ENCODE measurements at regions not wholly inside any gene's neighbourhood (a gene's known extent, or its start where the extent isn't known, plus 50 kb on each side); places are given as distances from the start of the nearest gene placed in this dataset.

GRCh38 chr1:213324859-213325258 is 273.8 kb downstream of the RPS6KC1 start:
- no peak overlapping the region for H3K27ac ChIP-seq (ENCODE audit: low read length)
- H3K9ac ChIP-seq (ENCODE audit: low read depth, low read length), result no peak overlapping the region
- no peaks in the 10 kb centered on the region for H3K36me3 ChIP-seq (ENCODE audit: insufficient read depth, low read depth, low read length)
- H3K27me3 ChIP-seq (ENCODE audit: insufficient read depth, low read length), result no peaks in the 10 kb centered on the region
- peaks cover 3% of the 10 kb centered on the region; the same call in 1 of the 2 replicates for H3K4me1 ChIP-seq (ENCODE audit: insufficient read depth, low read length)
- no peaks in the 10 kb centered on the region for H3K9me3 ChIP-seq (ENCODE audit: insufficient read depth, low read depth, low read length)
- H3K4me3 ChIP-seq (ENCODE audit: low read length), result no peak overlapping the region

DNA sequence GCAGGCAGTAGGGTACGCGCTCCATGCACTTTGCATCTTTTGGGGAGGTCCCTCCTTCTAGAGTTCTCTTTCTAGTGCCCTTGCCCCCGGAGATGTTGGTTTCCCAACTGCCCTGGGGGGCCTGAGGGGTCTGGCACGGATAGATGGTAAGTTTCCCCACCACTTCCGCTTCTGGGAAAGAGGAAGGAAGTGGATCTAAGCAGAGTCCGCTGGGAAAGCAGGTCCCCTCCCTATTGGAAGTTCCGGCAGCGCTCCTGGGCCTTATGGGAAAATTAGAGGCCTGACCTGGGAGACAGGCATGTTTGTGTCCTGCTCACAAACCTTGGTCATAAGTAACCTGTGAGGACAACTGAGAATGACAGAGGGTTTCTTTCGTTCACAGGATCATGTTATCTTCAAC is 274.4 kb downstream of the RPS6KC1 start:
- Histone ChIP-seq H3K9me3 (ENCODE audit: insufficient read depth, low read depth, low read length) (no peaks in the 10 kb centered on the region), H3K9ac (ENCODE audit: low read depth, low read length) (no peak overlapping the region), H3K4me3 (ENCODE audit: low read length) (no peak overlapping the region)

GRCh38 chr1:213326281-213327016 is 275.4 kb downstream of the RPS6KC1 start:
- no peak overlapping the region for H3K9ac ChIP-seq (ENCODE audit: low read depth, low read length)
- no peaks in the 10 kb centered on the region for H3K9me3 ChIP-seq (ENCODE audit: insufficient read depth, low read depth, low read length)
- H3K4me1 ChIP-seq (ENCODE audit: insufficient read depth, low read length), result peaks cover 3% of the 10 kb centered on the region; the same call in 1 of the 2 replicates
- no peak overlapping the region for H3K27ac ChIP-seq (ENCODE audit: low read length)
- H3K36me3 ChIP-seq (ENCODE audit: insufficient read depth, low read depth, low read length), result no peaks in the 10 kb centered on the region
- H3K27me3 ChIP-seq (ENCODE audit: insufficient read depth, low read length), result no peaks in the 10 kb centered on the region
- no peak overlapping the region for H3K4me3 ChIP-seq (ENCODE audit: low read length)

More for the DNA sequence above, 274.4 kb downstream of the RPS6KC1 start:
- Histone ChIP-seq H3K27ac (ENCODE audit: low read length) (no peak overlapping the region), H3K4me1 (ENCODE audit: insufficient read depth, low read length) (peaks cover 3% of the 10 kb centered on the region; the same call in 1 of the 2 replicates), H3K36me3 (ENCODE audit: insufficient read depth, low read depth, low read length) (no peaks in the 10 kb centered on the region), H3K27me3 (ENCODE audit: insufficient read depth, low read length) (no peaks in the 10 kb centered on the region)

- Histone ChIP-seq H3K27me3 (ENCODE audit: insufficient read depth, low read length) (no peaks in the 10 kb centered on the region), H3K4me3 (ENCODE audit: low read length) (no peak overlapping the region), H3K36me3 (ENCODE audit: insufficient read depth, low read depth, low read length) (no peaks in the 10 kb centered on the region), H3K9me3 (ENCODE audit: insufficient read depth, low read depth, low read length) (no peaks in the 10 kb centered on the region), H3K9ac (ENCODE audit: low read depth, low read length) (no peak overlapping the region), H3K4me1 (ENCODE audit: insufficient read depth, low read length) (peaks cover 3% of the 10 kb centered on the region; the same call in 1 of the 2 replicates), H3K27ac (ENCODE audit: low read length) (no peak overlapping the region)
These were observed 276.1 kb downstream of the RPS6KC1 start for GRCh38 chr1:213327017-213327667.

GRCh38 chr1:213329406-213330008 is 278.5 kb downstream of the RPS6KC1 start:
- no peaks in the 10 kb centered on the region for H3K27me3 ChIP-seq (ENCODE audit: insufficient read depth, low read length)
- no peak overlapping the region for H3K27ac ChIP-seq (ENCODE audit: low read length)
- no peak overlapping the region for H3K9ac ChIP-seq (ENCODE audit: low read depth, low read length)
- H3K4me1 ChIP-seq (ENCODE audit: insufficient read depth, low read length), result peaks cover 3% of the 10 kb centered on the region; the same call in 1 of the 2 replicates
- no peaks in the 10 kb centered on the region for H3K36me3 ChIP-seq (ENCODE audit: insufficient read depth, low read depth, low read length)
- H3K4me3 ChIP-seq (ENCODE audit: low read length), result no peak overlapping the region
- H3K9me3 ChIP-seq (ENCODE audit: insufficient read depth, low read depth, low read length), result no peaks in the 10 kb centered on the region

DNA sequence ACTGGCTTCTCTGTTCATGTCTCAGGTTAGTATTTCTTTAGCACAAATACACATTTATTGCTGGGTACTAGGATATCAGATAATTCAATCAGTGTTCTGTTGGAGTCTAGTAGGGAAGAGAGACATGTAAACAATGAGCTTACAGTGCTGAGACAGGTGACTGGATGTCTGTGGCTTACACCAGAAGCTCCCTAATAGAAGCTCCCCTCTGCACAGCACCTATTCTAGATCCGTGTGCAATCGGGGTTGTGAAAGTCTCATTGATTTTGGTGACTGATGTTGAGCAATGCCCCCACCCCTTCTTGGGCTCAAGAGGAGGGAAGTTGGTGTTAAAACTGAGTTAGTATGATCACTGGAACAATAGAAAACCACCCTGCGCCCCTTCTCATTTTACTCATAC is 279.2 kb downstream of the RPS6KC1 start:
- Histone ChIP-seq H3K9me3 (ENCODE audit: insufficient read depth, low read depth, low read length) (no peaks in the 10 kb centered on the region), H3K9ac (ENCODE audit: low read depth, low read length) (no peak overlapping the region), H3K4me1 (ENCODE audit: insufficient read depth, low read length) (peaks cover 3% of the 10 kb centered on the region; the same call in 1 of the 2 replicates), H3K27me3 (ENCODE audit: insufficient read depth, low read length) (no peaks in the 10 kb centered on the region), H3K36me3 (ENCODE audit: insufficient read depth, low read depth, low read length) (no peaks in the 10 kb centered on the region), H3K4me3 (ENCODE audit: low read length) (no peak overlapping the region), H3K27ac (ENCODE audit: low read length) (no peak overlapping the region)

GRCh38 chr1:213331631-213332175 is 280.7 kb downstream of the RPS6KC1 start:
- H3K4me3 ChIP-seq (ENCODE audit: low read length), result no peak overlapping the region
- H3K27ac ChIP-seq (ENCODE audit: low read length), result no peak overlapping the region
- no peak overlapping the region for H3K9ac ChIP-seq (ENCODE audit: low read depth, low read length)
- H3K27me3 ChIP-seq (ENCODE audit: insufficient read depth, low read length), result no peaks in the 10 kb centered on the region
- H3K9me3 ChIP-seq (ENCODE audit: insufficient read depth, low read depth, low read length), result no peaks in the 10 kb centered on the region
- no peaks in the 10 kb centered on the region for H3K36me3 ChIP-seq (ENCODE audit: insufficient read depth, low read depth, low read length)
- H3K4me1 ChIP-seq (ENCODE audit: insufficient read depth, low read length), result no peaks in the 10 kb centered on the region; the same call in 1 of the 2 replicates

GRCh38 chr1:213332491-213332890 is 281.4 kb downstream of the RPS6KC1 start:
- Histone ChIP-seq H3K27me3 (ENCODE audit: insufficient read depth, low read length) (no peaks in the 10 kb centered on the region), H3K36me3 (ENCODE audit: insufficient read depth, low read depth, low read length) (no peaks in the 10 kb centered on the region), H3K27ac (ENCODE audit: low read length) (no peak overlapping the region), H3K4me1 (ENCODE audit: insufficient read depth, low read length) (no peaks in the 10 kb centered on the region), H3K4me3 (ENCODE audit: low read length) (no peak overlapping the region), H3K9ac (ENCODE audit: low read depth, low read length) (no peak overlapping the region), H3K9me3 (ENCODE audit: insufficient read depth, low read depth, low read length) (no peaks in the 10 kb centered on the region)

- H3K9ac ChIP-seq (ENCODE audit: low read depth, low read length), result no peak overlapping the region
- no peaks in the 10 kb centered on the region for H3K27me3 ChIP-seq (ENCODE audit: insufficient read depth, low read length)
- no peaks in the 10 kb centered on the region for H3K36me3 ChIP-seq (ENCODE audit: insufficient read depth, low read depth, low read length)
- no peak overlapping the region for H3K4me3 ChIP-seq (ENCODE audit: low read length)
- no peak overlapping the region for H3K27ac ChIP-seq (ENCODE audit: low read length)
- H3K9me3 ChIP-seq (ENCODE audit: insufficient read depth, low read depth, low read length), result no peaks in the 10 kb centered on the region
- no peaks in the 10 kb centered on the region for H3K4me1 ChIP-seq (ENCODE audit: insufficient read depth, low read length)
These were observed 282.1 kb downstream of the RPS6KC1 start for GRCh38 chr1:213333121-213333520.

- no peak overlapping the region for H3K4me3 ChIP-seq (ENCODE audit: low read length)
- no peak overlapping the region for H3K27ac ChIP-seq (ENCODE audit: low read length)
These were observed 284.0 kb downstream of the RPS6KC1 start for GRCh38 chr1:213335084-213335483.

DNA sequence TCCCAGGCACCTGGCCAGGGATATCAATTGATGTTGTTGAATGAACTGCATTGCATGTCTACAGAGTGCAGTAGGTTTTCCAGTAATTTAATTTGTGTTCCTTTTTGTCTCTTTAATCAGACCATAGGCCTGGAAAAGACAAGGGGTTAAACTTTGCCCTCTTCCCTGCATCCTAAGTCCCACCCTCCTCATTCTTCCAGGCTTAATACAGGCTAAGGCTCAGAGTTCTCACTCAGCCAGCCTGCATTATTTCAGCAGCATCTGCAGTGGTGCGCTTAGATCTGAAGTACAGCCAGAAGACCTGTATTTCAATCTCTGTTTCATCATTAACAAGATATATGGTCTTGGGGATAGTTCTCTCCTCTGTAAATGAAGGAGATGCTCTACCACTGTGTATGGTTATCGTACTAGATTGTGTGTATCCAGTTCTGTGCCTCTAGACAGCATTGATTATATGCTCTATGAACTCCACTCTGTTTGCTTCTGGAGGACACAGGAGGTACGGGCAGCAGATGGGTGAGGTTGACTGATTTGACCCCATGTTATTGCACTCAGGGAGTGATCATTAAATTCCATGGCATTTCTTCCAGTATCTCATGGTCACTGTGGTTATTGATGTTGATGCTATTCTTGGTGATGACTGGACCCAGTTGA is 286.1 kb downstream of the RPS6KC1 start:
- no peaks in the 10 kb centered on the region for H3K4me1 ChIP-seq (ENCODE audit: insufficient read depth, low read length)
- H3K36me3 ChIP-seq (ENCODE audit: insufficient read depth, low read depth, low read length), result no peaks in the 10 kb centered on the region
- no peak overlapping the region for H3K9ac ChIP-seq (ENCODE audit: low read depth, low read length)
- H3K27me3 ChIP-seq (ENCODE audit: insufficient read depth, low read length), result no peaks in the 10 kb centered on the region
- no peak overlapping the region for H3K27ac ChIP-seq (ENCODE audit: low read length)
- H3K9me3 ChIP-seq (ENCODE audit: insufficient read depth, low read depth, low read length), result no peaks in the 10 kb centered on the region
- no peak overlapping the region for H3K4me3 ChIP-seq (ENCODE audit: low read length)

More at GRCh38 chr1:213335084-213335483, 284.0 kb downstream of the RPS6KC1 start:
- Histone ChIP-seq H3K9ac (ENCODE audit: low read depth, low read length) (no peak overlapping the region), H3K27me3 (ENCODE audit: insufficient read depth, low read length) (no peaks in the 10 kb centered on the region), H3K9me3 (ENCODE audit: insufficient read depth, low read depth, low read length) (no peaks in the 10 kb centered on the region), H3K4me1 (ENCODE audit: insufficient read depth, low read length) (no peaks in the 10 kb centered on the region), H3K36me3 (ENCODE audit: insufficient read depth, low read depth, low read length) (no peaks in the 10 kb centered on the region)

All from iPS-20b (cell line).